ENCODE measurements at regions not wholly inside any gene's neighbourhood (a gene's known extent, or its start where the extent isn't known, plus 50 kb on each side); places are given as distances from the start of the nearest gene placed in this dataset.

DNA sequence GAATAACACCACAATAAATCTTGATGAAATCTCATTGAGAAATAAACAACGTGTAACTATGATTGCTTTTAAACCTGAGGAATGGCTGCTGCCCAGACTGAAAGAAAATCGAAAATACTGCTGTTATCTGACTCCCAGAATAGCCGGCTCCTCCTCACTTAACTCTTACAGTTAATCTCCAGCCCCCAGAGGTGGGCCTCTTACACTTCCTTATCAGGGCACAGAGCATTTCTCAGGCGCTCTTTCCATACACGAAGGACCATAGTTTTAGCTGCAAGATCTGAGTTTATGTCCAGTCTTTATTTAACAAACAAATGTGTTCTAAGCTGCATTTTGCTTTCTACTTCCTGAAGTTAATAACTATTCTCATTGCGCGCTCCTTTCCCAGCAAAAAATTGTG, 206.9 kb downstream of the MAP2K4 start:
- no peak for TF ChIP-seq ZNF274 (IDR thresholded peaks at IDR 0.05; ENCODE audit: low read depth, low read length)
- TF ChIP-seq YY1 (IDR thresholded peaks at IDR 0.05; ENCODE audit: insufficient read depth, insufficient read length), result no peak
- TF ChIP-seq SUZ12 (IDR thresholded peaks at IDR 0.05; ENCODE audit: extremely low read depth, insufficient read depth, insufficient read length), result no peak
